Peyer's patch (tissue), 4 donors: ENCODE measurements at regions not wholly inside any gene's neighbourhood (a gene's known extent, or its start where the extent isn't known, plus 50 kb on each side); places are given as distances from the start of the nearest gene placed in this dataset.

Experiments used
- DNase-seq, 3 donors: peaks; one replicate each; pipeline ENCODE4 v3.0.0-alpha.2; 2017 to 2019
- H3K27ac ChIP-seq, 4 donors: fragments of 200-600 bp; sonication (generic); one replicate each; pipeline ENCODE4 v1.5.1; 2016 to 2019
- H3K27me3 ChIP-seq, 2 donors: fragments of 200-600 bp; sonication (generic); one replicate each; pipeline ENCODE4 v1.5.1; 2019
- H3K36me3 ChIP-seq, 3 donors: fragments of 200-600 bp; sonication (generic); one replicate each; pipeline ENCODE4 v1.5.1; 2016 to 2019
- H3K4me1 ChIP-seq, 4 donors: fragments of 200-600 bp; sonication (generic); one replicate each; pipeline ENCODE4 v1.5.1; 2016 to 2019
- H3K4me3 ChIP-seq, 4 donors: fragments of 200-600 bp; sonication (generic); 1 replicate in 3 of 4; 2 replicates in 1 of 4; pipeline ENCODE4 v1.5.1; 2016 to 2019; ENCODE audit warnings: mild to moderate bottlenecking in 1 of 4
- H3K9me3 ChIP-seq, 4 donors: fragments of 200-600 bp; sonication (generic); one replicate each; pipeline ENCODE4 v1.5.1; 2016 to 2019; ENCODE audit warnings: mild to moderate bottlenecking in 1 of 4
- POLR2A ChIP-seq, 2 donors: fragments of 450-650 bp; IDR thresholded peaks; one replicate each; pipeline ENCODE4 v1.5.1; 2017; ENCODE audit warnings: antibody characterized with exemption in 2 of 2, mild to moderate bottlenecking in 2 of 2, moderate library complexity in 2 of 2
- TF ChIP-seq, protein P1 (sequence below), 6 experiments: fragments of 450-650 bp in 4 of 6; fragments of 200-600 bp in 2 of 6; sonication (generic) in 1 of 6; IDR thresholded peaks; one replicate each; pipeline ENCODE4 v1.5.1; 2017 to 2019; ENCODE audit warnings: antibody characterized with exemption in 6 of 6, mild to moderate bottlenecking in 3 of 6, moderate library complexity in 1 of 6

DNA sequence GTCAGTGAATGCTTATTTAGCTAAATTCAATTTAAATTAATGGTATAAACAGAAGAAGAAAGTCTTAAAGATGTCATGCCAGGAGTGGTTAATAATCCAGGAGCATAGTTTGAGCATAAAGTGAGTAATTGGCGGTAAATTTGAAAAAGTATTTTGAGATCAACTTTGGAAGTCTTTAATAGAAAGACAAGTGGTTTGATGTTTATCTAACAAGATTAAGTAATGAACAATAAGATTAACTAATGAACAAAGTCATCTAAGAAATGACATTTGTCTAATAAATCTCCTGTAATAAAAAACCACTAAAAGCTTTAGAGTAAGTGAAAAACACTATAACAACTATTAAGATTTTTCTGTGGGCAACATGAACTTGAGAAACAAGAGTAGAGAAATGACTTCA lies 112.8 kb downstream of the CAPZA3 start:
- no peak for TF ChIP-seq POLR2A (IDR thresholded peaks at IDR 0.05)
- TF ChIP-seq, protein P1, sequence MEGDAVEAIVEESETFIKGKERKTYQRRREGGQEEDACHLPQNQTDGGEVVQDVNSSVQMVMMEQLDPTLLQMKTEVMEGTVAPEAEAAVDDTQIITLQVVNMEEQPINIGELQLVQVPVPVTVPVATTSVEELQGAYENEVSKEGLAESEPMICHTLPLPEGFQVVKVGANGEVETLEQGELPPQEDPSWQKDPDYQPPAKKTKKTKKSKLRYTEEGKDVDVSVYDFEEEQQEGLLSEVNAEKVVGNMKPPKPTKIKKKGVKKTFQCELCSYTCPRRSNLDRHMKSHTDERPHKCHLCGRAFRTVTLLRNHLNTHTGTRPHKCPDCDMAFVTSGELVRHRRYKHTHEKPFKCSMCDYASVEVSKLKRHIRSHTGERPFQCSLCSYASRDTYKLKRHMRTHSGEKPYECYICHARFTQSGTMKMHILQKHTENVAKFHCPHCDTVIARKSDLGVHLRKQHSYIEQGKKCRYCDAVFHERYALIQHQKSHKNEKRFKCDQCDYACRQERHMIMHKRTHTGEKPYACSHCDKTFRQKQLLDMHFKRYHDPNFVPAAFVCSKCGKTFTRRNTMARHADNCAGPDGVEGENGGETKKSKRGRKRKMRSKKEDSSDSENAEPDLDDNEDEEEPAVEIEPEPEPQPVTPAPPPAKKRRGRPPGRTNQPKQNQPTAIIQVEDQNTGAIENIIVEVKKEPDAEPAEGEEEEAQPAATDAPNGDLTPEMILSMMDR (IDR thresholded peaks at IDR 0.05), result no peak
- Histone ChIP-seq H3K27me3 (no peaks in the 10 kb centered on the region), H3K4me3 (no peak overlapping the region), H3K36me3 (no peaks in the 10 kb centered on the region), H3K9me3 (no peaks in the 10 kb centered on the region), H3K4me1 (no peaks in the 10 kb centered on the region), H3K27ac (no peak overlapping the region)
- no peak for DNase-seq

DNA sequence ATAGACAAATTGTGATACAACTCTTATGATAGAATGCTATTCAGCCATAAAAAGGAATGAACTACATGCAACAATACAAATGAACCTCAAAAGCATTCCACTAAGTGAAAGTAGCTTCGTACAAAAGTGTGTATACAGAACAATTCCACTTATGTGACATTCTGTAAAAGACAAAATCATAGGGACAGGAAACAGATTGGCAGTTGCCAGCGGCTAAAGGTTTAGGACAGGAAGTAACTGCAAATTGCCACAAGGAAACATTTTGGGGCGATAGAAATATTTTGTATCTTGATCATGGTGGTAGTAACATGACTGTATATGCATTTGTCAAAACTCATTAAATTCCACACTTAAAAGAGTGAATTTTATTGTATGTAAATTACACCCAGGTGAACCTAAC lies 113.4 kb downstream of the CAPZA3 start:
- TF ChIP-seq POLR2A (IDR thresholded peaks at IDR 0.05), result no peak
- TF ChIP-seq, protein P1 (IDR thresholded peaks at IDR 0.05), result no peak
- no peaks in the 10 kb centered on the region for H3K9me3 ChIP-seq
- no peaks in the 10 kb centered on the region for H3K27me3 ChIP-seq
- DNase-seq, result no peak
- no peaks in the 10 kb centered on the region for H3K4me1 ChIP-seq
- no peak overlapping the region for H3K4me3 ChIP-seq
- no peaks in the 10 kb centered on the region for H3K36me3 ChIP-seq
- H3K27ac ChIP-seq, result no peak overlapping the region

DNA sequence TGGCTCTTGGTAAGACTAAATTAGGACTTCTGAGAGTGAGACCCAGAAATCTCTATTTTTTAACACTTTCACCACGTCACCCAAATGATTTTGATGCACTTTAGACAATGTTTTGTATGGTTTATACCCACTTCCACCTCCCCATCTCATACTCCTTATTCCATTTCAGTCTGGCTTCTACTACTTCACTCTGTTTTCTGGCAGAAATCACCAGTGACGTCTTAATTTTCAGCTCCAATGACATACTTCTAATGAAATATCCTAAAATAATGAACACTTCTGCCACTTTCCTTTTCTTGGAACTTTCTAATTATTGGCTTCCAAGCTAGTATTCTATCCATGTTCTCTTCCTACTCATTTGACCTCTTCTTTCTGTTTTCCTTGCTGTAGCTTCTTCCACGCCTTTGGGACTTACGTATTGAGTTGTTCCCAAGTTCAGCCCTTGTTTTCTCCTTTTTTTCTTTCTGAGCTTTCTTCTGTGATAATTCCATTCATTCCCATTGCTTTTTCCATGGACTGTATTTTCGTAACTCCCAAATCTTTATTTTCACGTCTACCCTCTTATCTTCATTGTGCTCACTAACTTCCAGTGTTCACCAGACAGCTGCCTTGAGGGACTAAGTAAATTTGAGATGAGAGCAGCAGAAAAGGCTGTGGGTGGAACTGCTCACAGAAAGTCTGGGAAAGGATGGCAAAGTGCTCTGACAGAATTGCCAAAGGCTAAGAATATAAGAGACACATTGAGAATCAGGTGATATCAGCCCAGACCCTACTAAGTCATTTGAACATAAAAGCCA lies 115.8 kb downstream of the CAPZA3 start:
- no peak for DNase-seq
- H3K4me1 ChIP-seq, result no peaks in the 10 kb centered on the region
- H3K4me3 ChIP-seq, result no peak overlapping the region
- no peaks in the 10 kb centered on the region for H3K27me3 ChIP-seq
- TF ChIP-seq, protein P1 (IDR thresholded peaks at IDR 0.05), result no peak
- TF ChIP-seq POLR2A (IDR thresholded peaks at IDR 0.05), result no peak
- no peaks in the 10 kb centered on the region for H3K9me3 ChIP-seq
- no peaks in the 10 kb centered on the region for H3K36me3 ChIP-seq
- H3K27ac ChIP-seq, result no peak overlapping the region

DNA sequence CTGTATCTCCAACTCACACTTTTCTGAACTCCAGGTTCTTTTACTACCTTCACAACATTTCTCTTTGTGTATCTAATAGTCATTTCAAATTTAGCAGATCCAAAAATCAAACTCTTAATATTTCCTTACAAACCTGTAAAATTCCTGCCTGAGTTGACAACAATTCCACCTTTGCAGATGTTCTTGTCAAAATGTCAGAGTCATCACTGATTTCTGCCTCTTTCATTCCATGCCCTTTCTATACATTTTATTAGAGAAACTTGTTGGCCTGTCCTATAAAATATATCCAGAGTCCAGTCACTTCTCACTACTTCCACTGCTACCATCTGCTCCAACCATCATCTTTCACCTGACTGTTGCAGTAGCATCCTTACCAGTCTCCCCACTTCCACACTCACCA lies 119.7 kb downstream of the CAPZA3 start:
- TF ChIP-seq, protein P1 (IDR thresholded peaks at IDR 0.05), result no peak
- TF ChIP-seq POLR2A (IDR thresholded peaks at IDR 0.05), result no peak
- Histone ChIP-seq H3K27ac (no peak overlapping the region), H3K4me1 (no peaks in the 10 kb centered on the region), H3K9me3 (no peaks in the 10 kb centered on the region), H3K27me3 (no peaks in the 10 kb centered on the region), H3K4me3 (no peak overlapping the region), H3K36me3 (no peaks in the 10 kb centered on the region)
- DNase-seq, result no peak

DNA sequence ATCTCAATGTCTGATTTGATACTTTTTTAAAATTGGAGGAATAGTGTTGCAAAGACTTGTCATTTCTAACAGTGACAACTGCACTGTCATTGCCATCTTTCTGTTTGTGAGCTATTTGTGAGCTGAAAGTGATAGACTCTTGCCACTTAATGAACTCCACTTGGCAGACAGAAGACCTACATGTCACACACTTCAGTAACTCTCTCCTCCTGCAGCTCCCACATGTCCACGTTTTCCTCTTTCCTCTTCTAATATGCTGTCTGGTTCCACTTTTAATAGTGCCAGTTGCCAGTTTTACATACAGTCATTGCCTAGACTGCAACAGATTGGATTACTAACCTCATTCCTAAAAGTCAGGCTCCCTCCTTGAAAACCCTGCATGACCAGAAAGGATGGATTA lies 121.5 kb downstream of the CAPZA3 start:
- Histone ChIP-seq H3K4me3 (no peak overlapping the region), H3K9me3 (no peaks in the 10 kb centered on the region), H3K27me3 (no peaks in the 10 kb centered on the region), H3K4me1 (no peaks in the 10 kb centered on the region), H3K27ac (no peak overlapping the region), H3K36me3 (no peaks in the 10 kb centered on the region)
- TF ChIP-seq, protein P1 (IDR thresholded peaks at IDR 0.05), result no peak
- no peak for TF ChIP-seq POLR2A (IDR thresholded peaks at IDR 0.05)
- no peak for DNase-seq
